Upper lobe of left lung (tissue), 6 donors: ENCODE measurements at regions not wholly inside any gene's neighbourhood (a gene's known extent, or its start where the extent isn't known, plus 50 kb on each side); places are given as distances from the start of the nearest gene placed in this dataset.

ENCODE experiments used
- ATAC-seq, 2 donors: fragments of 200-7000 bp; cut with Tn5 transposase; one replicate each; pipeline ENCODE4 v1.9.1; 2022; ENCODE audit warnings: mild to moderate bottlenecking in 2 of 2, moderate library complexity in 2 of 2; ENCODE audit not compliant: low FRiP score in 2 of 2
- DNase-seq, 2 donors: peaks; one replicate each; pipeline ENCODE4 v3.0.0-alpha.2; 2019 to 2020
- H3K27ac ChIP-seq, 4 donors: fragments of 200-600 bp; sonication (generic); one replicate each; pipeline ENCODE4 v1.5.1; 2016 to 2019
- H3K27me3 ChIP-seq, 4 donors: fragments of 200-600 bp; sonication (generic); one replicate each; pipeline ENCODE4 v1.5.1; 2017 to 2019
- H3K36me3 ChIP-seq, 4 donors: fragments of 200-600 bp; sonication (generic); one replicate each; pipeline ENCODE4 v1.5.1; 2016 to 2019
- H3K4me1 ChIP-seq, 4 donors: fragments of 200-600 bp; sonication (generic); one replicate each; pipeline ENCODE4 v1.5.1; 2018 to 2019
- H3K4me3 ChIP-seq, 4 donors: fragments of 200-600 bp; sonication (generic); one replicate each; pipeline ENCODE4 v1.5.1; 2017 to 2019; ENCODE audit warnings: mild to moderate bottlenecking in 2 of 4, moderate library complexity in 1 of 4
- H3K9me3 ChIP-seq, 4 donors: fragments of 200-600 bp; sonication (generic); one replicate each; pipeline ENCODE4 v1.5.1; 2018 to 2019
- CTCF ChIP-seq, 6 experiments: fragments of 450-650 bp in 4 of 6; fragments of 200-600 bp in 2 of 6; sonication (generic) in 2 of 6; IDR thresholded peaks; one replicate each; pipeline ENCODE4 v1.5.1; 2016 to 2019; ENCODE audit warnings: antibody characterized with exemption in 6 of 6
- EP300 ChIP-seq, 4 donors: sonication (generic); formaldehyde crosslinking; IDR thresholded peaks; one replicate each; pipeline ENCODE4 v1.5.1; 2017; ENCODE audit warnings: antibody characterized with exemption in 4 of 4, control low read depth in 2 of 4
- POLR2A ChIP-seq, 4 donors: fragments of 450-650 bp; IDR thresholded peaks; one replicate each; pipeline ENCODE4 v1.5.1; 2016 to 2017; ENCODE audit warnings: antibody characterized with exemption in 4 of 4, mild to moderate bottlenecking in 2 of 4
- POLR2AphosphoS5 ChIP-seq, 2 donors: sonication (generic); formaldehyde crosslinking; IDR thresholded peaks; one replicate each; pipeline ENCODE4 v1.5.1; 2017; ENCODE audit warnings: antibody characterized with exemption in 2 of 2
- WGBS, 2 donors: methylation state at CpG; one replicate each; pipeline ENCODE4 v1.1.5; 2017 to 2018; 5-methylcytosine and 5-hydroxymethylcytosine counted together
- donor health status: DM: no; HTN: no; CAD: no; lungs with moderate emphysema.
- donor health status: DM: no; HTN: yes; CAD: no; lungs with severe emphysema.

- Histone ChIP-seq H3K36me3 (no peaks in the 10 kb centered on the region), H3K9me3 (no peaks in the 10 kb centered on the region), H3K4me1 (peaks cover 0 to 10% (median 6%) of the 10 kb centered on the region in 4 donors), H3K4me3 (no peak overlapping the region), H3K27me3 (no peaks in the 10 kb centered on the region), H3K27ac (no peak overlapping the region)
- 78% methylated on average over 3 of the region's 3 CpGs for WGBS, 2 donors
- ATAC-seq (no peak), DNase-seq (no peak)
- no peak for TF ChIP-seq CTCF (IDR thresholded peaks at IDR 0.05)
- TF ChIP-seq POLR2AphosphoS5 (IDR thresholded peaks at IDR 0.05) = no peak
- no peak for TF ChIP-seq POLR2A (IDR thresholded peaks at IDR 0.05)
- no peak for TF ChIP-seq EP300 (IDR thresholded peaks at IDR 0.05)
Observed at GRCh38 chr4:174579421-174579820, 57.1 kb upstream of the HPGD start.

GRCh38 chr4:174578366-174578765 is 56.1 kb upstream of the HPGD start:
- H3K9me3 ChIP-seq = no peaks in the 10 kb centered on the region
- DNase-seq (no peak), ATAC-seq (no peak)
- TF ChIP-seq POLR2A (IDR thresholded peaks at IDR 0.05) = no peak
- TF ChIP-seq EP300 (IDR thresholded peaks at IDR 0.05) = no peak
- no peak for TF ChIP-seq POLR2AphosphoS5 (IDR thresholded peaks at IDR 0.05)
- TF ChIP-seq CTCF (IDR thresholded peaks at IDR 0.05) = no peak
- no peaks in the 10 kb centered on the region for H3K27me3 ChIP-seq
- WGBS, 2 donors = 92 to 94% methylated on average over 1 of the region's 1 CpG
- no peak overlapping the region for H3K27ac ChIP-seq
- peaks cover 0 to 10% (median 6%) of the 10 kb centered on the region in 4 donors for H3K4me1 ChIP-seq
- no peak overlapping the region for H3K4me3 ChIP-seq
- no peaks in the 10 kb centered on the region for H3K36me3 ChIP-seq

- DNase-seq (no peak), ATAC-seq (no peak)
- 64 to 70% methylated on average over 2 of the region's 2 CpGs for WGBS, 2 donors
- Histone ChIP-seq H3K4me1 (peaks cover 0 to 6% (median 0%) of the 10 kb centered on the region in 4 donors), H3K36me3 (no peaks in the 10 kb centered on the region), H3K27me3 (no peaks in the 10 kb centered on the region), H3K27ac (no peak overlapping the region), H3K9me3 (no peaks in the 10 kb centered on the region), H3K4me3 (no peak overlapping the region)
- no peak for TF ChIP-seq CTCF (IDR thresholded peaks at IDR 0.05)
- TF ChIP-seq POLR2A (IDR thresholded peaks at IDR 0.05) = no peak
- no peak for TF ChIP-seq EP300 (IDR thresholded peaks at IDR 0.05)
- no peak for TF ChIP-seq POLR2AphosphoS5 (IDR thresholded peaks at IDR 0.05)
Observed at GRCh38 chr4:174575436-174575835, 53.1 kb upstream of the HPGD start.
